GM23338 (cell line): ENCODE measurements at regions not wholly inside any gene's neighbourhood (a gene's known extent, or its start where the extent isn't known, plus 50 kb on each side); places are given as distances from the start of the nearest gene placed in this dataset.

ENCODE experiments used
- ATAC-seq: fragments of 200-7000 bp; cut with Tn5 transposase; 3 replicates; pipeline ENCODE4 v1.9.1; 2020
- DNase-seq: peaks from one replicate; pipeline ENCODE4 v3.0.0-alpha.2; 2015; ENCODE audit warnings: low spot score
- H2AFZ ChIP-seq: fragments of 200-600 bp; sonication (generic); 2 replicates; pipeline ENCODE4 v1.8.0; 2016; ENCODE audit warnings: antibody characterized with exemption, mild to moderate bottlenecking, moderate library complexity
- H3F3A ChIP-seq: fragments of 200-600 bp; sonication (generic); replicated peaks from 2 replicates; pipeline ENCODE4 v1.8.0; 2017; ENCODE audit warnings: antibody characterized with exemption, mixed run types, low read depth
- H3K27ac ChIP-seq: fragments of 200-600 bp; sonication (generic); 2 replicates; pipeline ENCODE4 v1.6.1; 2016; ENCODE audit warnings: low read depth
- H3K27me3 ChIP-seq: fragments of 200-600 bp; sonication (generic); 2 replicates; pipeline ENCODE4 v1.8.0; 2016; ENCODE audit warnings: mild to moderate bottlenecking, mixed run types, moderate library complexity; ENCODE audit not compliant: insufficient read depth
- H3K36me3 ChIP-seq: fragments of 200-600 bp; sonication (generic); 2 replicates; pipeline ENCODE4 v1.8.0; 2016; ENCODE audit warnings: mild to moderate bottlenecking; ENCODE audit not compliant: insufficient read depth
- H3K4me1 ChIP-seq: fragments of 200-600 bp; sonication (generic); 2 replicates; pipeline ENCODE4 v1.8.0; 2016; ENCODE audit warnings: mild to moderate bottlenecking, moderate library complexity; ENCODE audit not compliant: insufficient read depth
- H3K4me2 ChIP-seq: fragments of 200-600 bp; sonication (generic); 2 replicates; pipeline ENCODE4 v1.7.1; 2017; ENCODE audit warnings: mixed run types
- H3K4me3 ChIP-seq: fragments of 200-600 bp; sonication (generic); 2 replicates; pipeline ENCODE4 v1.6.1; 2016; ENCODE audit warnings: mixed run types
- H3K79me2 ChIP-seq: fragments of 200-600 bp; sonication (generic); replicated peaks from 2 replicates; pipeline ENCODE4 v1.8.0; 2017; ENCODE audit warnings: mild to moderate bottlenecking; ENCODE audit not compliant: insufficient read depth
- H3K9me2 ChIP-seq: fragments of 200-600 bp; sonication (generic); 2 replicates; pipeline ENCODE4 v1.8.0; 2017; ENCODE audit not compliant: insufficient read depth
- H4K20me1 ChIP-seq: fragments of 200-600 bp; sonication (generic); replicated peaks from 2 replicates; pipeline ENCODE4 v1.8.0; 2017; ENCODE audit warnings: mild to moderate bottlenecking; ENCODE audit not compliant: insufficient read depth
- H3K27ac Mint-ChIP-seq: 2 replicates; pipeline ENCODE4 v1.8.0; 2020; ENCODE audit warnings: inconsistent platforms, mild to moderate bottlenecking, moderate library complexity, mixed read lengths
- H3K27me3 Mint-ChIP-seq: 3 replicates; pipeline ENCODE4 v1.8.0; 2022; ENCODE audit warnings: low read depth, mild to moderate bottlenecking, moderate library complexity, mixed read lengths, inconsistent platforms; ENCODE audit not compliant: insufficient read depth, poor library complexity
- H3K36me3 Mint-ChIP-seq: 3 replicates; pipeline ENCODE4 v1.8.0; 2021; ENCODE audit warnings: low read depth, mild to moderate bottlenecking, inconsistent platforms, moderate library complexity, mixed read lengths
- H3K4me1 Mint-ChIP-seq: 3 replicates; pipeline ENCODE4 v1.8.0; 2020; ENCODE audit warnings: mild to moderate bottlenecking, inconsistent platforms, mixed read lengths
- H3K4me3 Mint-ChIP-seq: 3 replicates; pipeline ENCODE4 v1.8.0; 2021; ENCODE audit warnings: moderate library complexity, mild to moderate bottlenecking, inconsistent platforms, mixed read lengths
- H3K9me3 Mint-ChIP-seq: 3 replicates; pipeline ENCODE4 v1.8.0; 2020; ENCODE audit warnings: moderate library complexity, mild to moderate bottlenecking, inconsistent platforms, mixed read lengths
- CREB1 ChIP-seq: fragments of 250-450 bp; sonication (Bioruptor Pico); IDR thresholded peaks from 2 replicates; pipeline ENCODE4 v1.5.0; 2020; ENCODE audit warnings: low read depth, mild to moderate bottlenecking, moderate library complexity
- CTCF ChIP-seq, 2 experiments: fragments of 200-600 bp in 1 of 2; sonication (generic) in 1 of 2; conservative IDR thresholded peaks; 2 replicates each; pipeline versions ENCODE4 v1.5.1 to v1.6.1; 2016 to 2017; ENCODE audit warnings: antibody characterized with exemption in 2 of 2, low read depth in 2 of 2, mild to moderate bottlenecking in 2 of 2, moderate library complexity in 1 of 2
- ETS1 ChIP-seq: IDR thresholded peaks from 2 replicates; pipeline ENCODE4 v1.6.1; 2016; ENCODE audit warnings: antibody characterized with exemption
- EZH2phosphoT487 ChIP-seq: fragments of 200-600 bp; sonication (generic); IDR thresholded peaks from one replicate; pipeline ENCODE4 v1.8.1; 2018; ENCODE audit warnings: antibody characterized with exemption; ENCODE audit not compliant: unreplicated experiment
- JUNB ChIP-seq: IDR thresholded peaks from one replicate; pipeline ENCODE4 v1.6.1; 2016; ENCODE audit warnings: antibody characterized with exemption; ENCODE audit not compliant: unreplicated experiment
- NANOG ChIP-seq: IDR thresholded peaks from 2 replicates; pipeline ENCODE4 v1.6.1; 2016; ENCODE audit warnings: antibody characterized with exemption, borderline replicate concordance
- POLR2AphosphoS5 ChIP-seq: IDR thresholded peaks from 2 replicates; pipeline ENCODE4 v1.6.1; 2016; ENCODE audit warnings: antibody characterized with exemption, low read depth
- STAT1 ChIP-seq: IDR thresholded peaks from one replicate; pipeline ENCODE4 v1.6.1; 2016; ENCODE audit warnings: antibody characterized with exemption; ENCODE audit not compliant: unreplicated experiment
- ZNF114 ChIP-seq: fragments of 250-450 bp; sonication (Bioruptor Pico); IDR thresholded peaks from 2 replicates; pipeline ENCODE4 v1.5.0; 2020; ENCODE audit warnings: mild to moderate bottlenecking, moderate library complexity
- ZNF462 ChIP-seq: fragments of 250-450 bp; sonication (Bioruptor Pico); IDR thresholded peaks from 2 replicates; pipeline ENCODE4 v1.5.0; 2020; ENCODE audit warnings: mild to moderate bottlenecking, moderate library complexity

- ATAC-seq (no peak), DNase-seq (peak; percentile 5)
- Histone ChIP-seq H3K27me3 (no peaks in the 10 kb centered on the region), H3K4me3 (no peak overlapping the region), H3K36me3 (no peaks in the 10 kb centered on the region), H3K4me2 (no peak overlapping the region), H3K4me1 (peaks cover 6% of the 10 kb centered on the region; the same call in 1 of the 2 replicates), H3K79me2 (no peaks in the 10 kb centered on the region), H3K9me2 (no peaks in the 10 kb centered on the region; the same call in 1 of the 2 replicates), H4K20me1 (no peaks in the 10 kb centered on the region), H3K27ac (no peak overlapping the region), H2AFZ (peak overlapping the region; percentile 85; the same call in 1 of the 2 replicates), H3F3A (no peaks in the 10 kb centered on the region)
- Mint-ChIP-seq H3K4me1 (peaks cover 4% of the 10 kb centered on the region; the same call in 1 of the 3 replicates), H3K27me3 (peaks cover 3% of the 10 kb centered on the region), H3K36me3 (peaks cover 9% of the 10 kb centered on the region), H3K9me3 (peaks cover 11% of the 10 kb centered on the region), H3K4me3 (no peak overlapping the region), H3K27ac (0 out of 2 replicates have a peak overlapping the region, but pooled peaks have one; percentile 37)
- no peak for TF ChIP-seq CTCF (conservative IDR thresholded peaks at IDR 0.05; ENCODE audit: low read depth in 2 of 2)
- TF ChIP-seq STAT1: no peak
- no peak for TF ChIP-seq ETS1
- no peak for TF ChIP-seq NANOG
- no peak for TF ChIP-seq POLR2AphosphoS5
- TF ChIP-seq ZNF462 (CRISPR knock-in tag): no peak
- TF ChIP-seq EZH2phosphoT487: no peak
- TF ChIP-seq JUNB: no peak
- TF ChIP-seq CREB1 (CRISPR knock-in tag): no peak
- TF ChIP-seq ZNF114: no peak
These were observed 1220.0 kb upstream of the GJE1 start for GRCh38 chr6:140912686-140913085.
